ENCODE measurements at regions not wholly inside any gene's neighbourhood (a gene's known extent, or its start where the extent isn't known, plus 50 kb on each side); places are given as distances from the start of the nearest gene placed in this dataset.

DNA sequence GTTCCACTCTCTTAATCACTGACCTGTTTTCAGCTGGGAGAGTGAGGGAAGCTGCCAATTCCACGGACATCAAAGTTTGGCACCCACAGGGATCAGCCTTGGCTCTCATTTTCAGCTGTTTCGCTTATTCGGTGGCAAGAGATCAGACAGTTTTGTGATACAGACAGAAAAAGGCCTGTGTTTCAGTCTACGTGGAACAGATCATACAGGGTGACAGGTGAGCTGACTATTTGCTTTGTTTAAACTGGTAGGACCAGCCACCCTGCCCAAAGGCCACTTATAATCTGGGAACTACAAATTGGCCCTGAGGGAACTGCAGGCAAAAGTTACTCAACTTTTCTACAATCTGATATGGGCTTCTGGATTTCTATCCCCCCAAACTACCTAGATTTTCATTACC lies 128.6 kb downstream of the ZNF467 start (continued):
- TF ChIP-seq GTF2F1 (IDR thresholded peaks at IDR 0.05; ENCODE audit: borderline replicate concordance, low read depth, low read length), result no peak
- TF ChIP-seq PHF8 (conservative IDR thresholded peaks at IDR 0.05; ENCODE audit: low read depth, low read length), result no peak
- TF ChIP-seq TEAD4 (IDR thresholded peaks at IDR 0.05; ENCODE audit: low read depth, low read length), result no peak
- TF ChIP-seq KDM1A (IDR thresholded peaks at IDR 0.05; ENCODE audit: borderline replicate concordance, low read length), result no peak

Data from H1 (cell line).